ENCODE measurements at regions not wholly inside any gene's neighbourhood (a gene's known extent, or its start where the extent isn't known, plus 50 kb on each side); places are given as distances from the start of the nearest gene placed in this dataset.

GRCh38 chr4:130131536-130131935 is 1035.6 kb downstream of the C4orf33 start:
- H3K36me3 ChIP-seq (ENCODE audit: control insufficient read depth in 2 of 2, insufficient read depth in 1 of 2, low read length in 2 of 2) = no peaks in the 10 kb centered on the region
- TF ChIP-seq MZF1 (tag by site-specific recombination; IDR thresholded peaks at IDR 0.05; ENCODE audit: borderline replicate concordance) (no peak), REPIN1 (tag by site-specific recombination; IDR thresholded peaks at IDR 0.05; ENCODE audit: low read depth) (no peak), ZFP69B (tag by site-specific recombination; IDR thresholded peaks at IDR 0.05) (no peak), ZEB2 (tag by site-specific recombination; IDR thresholded peaks at IDR 0.05) (no peak), ZNF223 (tag by site-specific recombination; IDR thresholded peaks at IDR 0.05) (no peak), ZNF529 (tag by site-specific recombination; IDR thresholded peaks at IDR 0.05; ENCODE audit: insufficient replicate concordance) (no peak), ZNF510 (tag by site-specific recombination; IDR thresholded peaks at IDR 0.05; ENCODE audit: insufficient replicate concordance) (no peak), FEZF1 (tag by site-specific recombination; IDR thresholded peaks at IDR 0.05) (no peak), ZNF707 (tag by site-specific recombination; IDR thresholded peaks at IDR 0.05) (no peak), ZXDB (tag by site-specific recombination; IDR thresholded peaks at IDR 0.05) (no peak), ZBTB10 (tag by site-specific recombination; IDR thresholded peaks at IDR 0.05) (no peak), ZNF658 (tag by site-specific recombination; IDR thresholded peaks at IDR 0.05) (no peak), SETDB1 (IDR thresholded peaks at IDR 0.05; ENCODE audit: insufficient read length, low read length) (no peak), ZNF544 (tag by site-specific recombination; IDR thresholded peaks at IDR 0.05) (no peak), ZNF311 (tag by site-specific recombination; IDR thresholded peaks at IDR 0.05; ENCODE audit: borderline replicate concordance) (no peak), ZNF248 (tag by site-specific recombination; IDR thresholded peaks at IDR 0.05) (no peak), SCRT2 (tag by site-specific recombination; IDR thresholded peaks at IDR 0.05) (no peak), ZNF561 (tag by site-specific recombination; IDR thresholded peaks at IDR 0.05; ENCODE audit: borderline replicate concordance) (no peak), ZNF274 (IDR thresholded peaks at IDR 0.05; ENCODE audit: low read length) (no peak), ZNF274 (tag by site-specific recombination; IDR thresholded peaks at IDR 0.05; ENCODE audit: borderline replicate concordance) (no peak)
- POLR2A ChIA-PET = no interaction called here
- H3K4me1 ChIP-seq (ENCODE audit: control insufficient read depth, insufficient read depth, low read length) = no peaks in the 10 kb centered on the region
- no peak overlapping the region for H3K4me3 ChIP-seq (ENCODE audit: low read depth, low read length)
- no peak overlapping the region for H3K27ac ChIP-seq (ENCODE audit: extremely low read depth, low read depth, low read length)
- no peaks in the 10 kb centered on the region for H3K9me3 ChIP-seq (ENCODE audit: control insufficient read depth, insufficient read depth, low read depth, low read length)
- CTCF ChIA-PET = no interaction called here

GRCh38 chr4:130141651-130142050 is 1045.7 kb downstream of the C4orf33 start:
- ChIA-PET POLR2A (no interaction called here), CTCF (no interaction called here)
- no peaks in the 10 kb centered on the region for H3K36me3 ChIP-seq (ENCODE audit: control insufficient read depth in 2 of 2, insufficient read depth in 1 of 2, low read length in 2 of 2)
- no peaks in the 10 kb centered on the region for H3K4me1 ChIP-seq (ENCODE audit: control insufficient read depth, insufficient read depth, low read length)
- H3K27ac ChIP-seq (ENCODE audit: extremely low read depth, low read depth, low read length) = no peak overlapping the region
- no peak overlapping the region for H3K4me3 ChIP-seq (ENCODE audit: low read depth, low read length)
- H3K9me3 ChIP-seq (ENCODE audit: control insufficient read depth, insufficient read depth, low read depth, low read length) = no peaks in the 10 kb centered on the region
- TF ChIP-seq PRDM4 (tag by site-specific recombination; IDR thresholded peaks at IDR 0.05) (no peak), ZNF514 (tag by site-specific recombination; IDR thresholded peaks at IDR 0.05) (no peak), ZNF529 (tag by site-specific recombination; IDR thresholded peaks at IDR 0.05; ENCODE audit: insufficient replicate concordance) (no peak), ZNF311 (tag by site-specific recombination; IDR thresholded peaks at IDR 0.05; ENCODE audit: borderline replicate concordance) (no peak), KLF1 (tag by site-specific recombination; IDR thresholded peaks at IDR 0.05) (no peak), ZNF624 (tag by site-specific recombination; IDR thresholded peaks at IDR 0.05) (no peak)

Measured in HEK293 (cell line).